ELF-1 (cell line): ENCODE measurements at regions not wholly inside any gene's neighbourhood (a gene's known extent, or its start where the extent isn't known, plus 50 kb on each side); places are given as distances from the start of the nearest gene placed in this dataset.

ENCODE experiments used
- DNase-seq: peaks from one replicate; pipeline ENCODE4 v3.0.0-alpha.2; 2016; ENCODE audit warnings: low read depth, low spot score

GRCh38 chr3:30114918-30115317 is 491.5 kb upstream of the TGFBR2 start:
- DNase-seq, result no peak

- DNase-seq, result no peak
Observed at GRCh38 chr3:30122359-30122758, 484.0 kb upstream of the TGFBR2 start.

GRCh38 chr3:30123224-30123623 is 483.2 kb upstream of the TGFBR2 start:
- no peak for DNase-seq

GRCh38 chr3:30123755-30124154 is 482.6 kb upstream of the TGFBR2 start:
- no peak for DNase-seq

- DNase-seq, result peak; percentile 6
Observed at GRCh38 chr3:30124435-30125370, 481.7 kb upstream of the TGFBR2 start.

- no peak for DNase-seq
Observed at GRCh38 chr3:30129765-30130164, 476.6 kb upstream of the TGFBR2 start.

GRCh38 chr3:30130391-30130790 is 476.0 kb upstream of the TGFBR2 start:
- no peak for DNase-seq

GRCh38 chr3:30131191-30131590 is 475.2 kb upstream of the TGFBR2 start:
- DNase-seq, result no peak

GRCh38 chr3:30135190-30135589 is 471.2 kb upstream of the TGFBR2 start:
- DNase-seq, result no peak

GRCh38 chr3:30139283-30139682 is 467.1 kb upstream of the TGFBR2 start:
- DNase-seq, result no peak

- no peak for DNase-seq
Observed at GRCh38 chr3:30140356-30141075, 465.9 kb upstream of the TGFBR2 start.

- no peak for DNase-seq
Observed at GRCh38 chr3:30141178-30141581, 465.2 kb upstream of the TGFBR2 start.

GRCh38 chr3:30141927-30142326 is 464.5 kb upstream of the TGFBR2 start:
- no peak for DNase-seq

- DNase-seq, result no peak
Observed at GRCh38 chr3:30142946-30143345, 463.5 kb upstream of the TGFBR2 start.

- DNase-seq, result no peak
Observed at GRCh38 chr3:30145281-30145680, 461.1 kb upstream of the TGFBR2 start.

GRCh38 chr3:30146978-30147377 is 459.4 kb upstream of the TGFBR2 start:
- no peak for DNase-seq

- DNase-seq, result no peak
Observed at GRCh38 chr3:30154853-30155252, 451.5 kb upstream of the TGFBR2 start.

GRCh38 chr3:30155755-30156154 is 450.6 kb upstream of the TGFBR2 start:
- DNase-seq, result no peak

- DNase-seq, result no peak
Observed at GRCh38 chr3:30156586-30157498, 449.6 kb upstream of the TGFBR2 start.

GRCh38 chr3:30161375-30161774 is 445.0 kb upstream of the TGFBR2 start:
- no peak for DNase-seq

- DNase-seq, result no peak
Observed at GRCh38 chr3:30162579-30162978, 443.8 kb upstream of the TGFBR2 start.

- DNase-seq, result no peak
Observed at GRCh38 chr3:30166535-30166934, 439.9 kb upstream of the TGFBR2 start.
